GM19240 (cell line): ENCODE measurements at regions not wholly inside any gene's neighbourhood (a gene's known extent, or its start where the extent isn't known, plus 50 kb on each side); places are given as distances from the start of the nearest gene placed in this dataset.
"Not testable (repeated sequence)": the region's sequence is repeated elsewhere in the genome, so short reads cannot be mapped to it uniquely, and the experiment has no call there.

Experiments
- DNase-seq: peaks from one replicate; pipeline ENCODE4 v3.0.0; 2011; ENCODE audit warnings: low spot score; ENCODE audit not compliant: insufficient read length

DNA sequence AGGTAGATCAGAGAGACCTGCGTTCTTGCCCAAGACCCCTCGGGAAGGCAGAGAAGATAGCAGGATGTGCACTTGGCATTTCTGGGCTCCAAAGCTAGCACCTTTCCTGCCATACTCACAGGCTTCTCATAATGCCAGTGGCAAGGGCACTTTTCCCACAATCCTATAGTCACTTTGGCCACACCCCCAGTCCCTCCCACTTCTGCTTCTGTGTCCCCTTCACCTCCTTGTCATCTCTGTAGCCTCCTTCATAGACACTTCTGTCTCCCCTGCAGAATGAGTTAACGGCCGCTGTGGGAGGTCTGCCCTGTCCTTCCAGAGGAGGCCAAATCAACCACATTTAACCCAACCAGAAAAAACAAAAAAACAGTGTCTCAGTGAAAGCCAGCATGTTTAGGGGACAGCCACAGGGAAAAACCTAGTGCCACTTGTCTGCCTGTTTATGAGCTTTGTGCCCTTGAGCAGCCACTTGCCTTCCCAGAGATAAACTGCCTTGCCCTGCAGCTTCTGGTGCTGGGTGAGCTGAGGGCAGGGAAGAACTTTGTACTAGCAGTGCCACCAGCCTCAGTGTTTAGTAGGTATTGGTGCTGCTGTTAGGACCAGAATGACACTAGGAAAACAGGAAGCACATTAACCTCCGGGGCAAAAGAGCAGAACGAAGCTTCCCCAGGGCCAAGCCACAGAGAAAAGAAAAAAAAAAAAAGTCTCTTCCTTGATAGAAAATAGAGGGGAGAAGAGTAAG is 193.0 kb upstream of the PWP1 start:
- DNase-seq: no peak

DNA sequence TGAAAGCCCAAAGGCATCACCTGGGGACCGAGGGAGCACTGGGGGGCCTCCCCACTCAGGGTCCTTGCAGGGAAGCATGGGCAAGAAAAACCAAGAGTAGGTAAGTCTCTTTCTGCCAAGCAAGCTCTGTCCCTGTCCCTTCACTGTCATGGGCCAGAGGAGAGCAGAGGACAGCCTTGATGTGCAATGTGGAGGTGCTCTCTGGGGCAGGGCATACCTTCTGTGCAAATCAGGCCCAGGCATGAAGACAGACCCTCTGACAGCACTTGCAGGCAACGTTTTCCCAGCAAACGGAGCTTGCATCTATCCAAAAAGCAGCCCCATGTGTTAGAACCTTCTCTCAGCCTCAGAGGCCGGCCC is 192.5 kb upstream of the PWP1 start:
- DNase-seq: no peak

DNA sequence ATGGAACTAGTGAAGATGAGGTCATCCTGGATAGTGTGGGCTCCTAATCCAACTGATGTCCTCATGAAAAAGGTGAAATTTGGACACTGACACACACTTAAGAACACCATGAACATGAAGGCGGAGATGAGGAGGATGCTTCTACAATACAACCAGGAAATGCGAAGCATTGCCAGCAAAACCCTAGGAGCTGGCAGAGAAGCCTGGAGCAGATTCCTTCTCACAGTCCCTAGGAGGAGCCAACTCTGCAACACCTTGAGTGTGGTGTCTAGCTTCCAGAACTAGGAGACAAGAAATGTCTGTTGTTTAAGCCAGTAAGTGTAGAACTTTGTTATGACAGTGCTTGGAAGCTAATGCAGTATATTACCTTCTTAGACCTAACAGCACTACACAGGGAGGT is 191.9 kb upstream of the PWP1 start:
- no peak for DNase-seq

DNA sequence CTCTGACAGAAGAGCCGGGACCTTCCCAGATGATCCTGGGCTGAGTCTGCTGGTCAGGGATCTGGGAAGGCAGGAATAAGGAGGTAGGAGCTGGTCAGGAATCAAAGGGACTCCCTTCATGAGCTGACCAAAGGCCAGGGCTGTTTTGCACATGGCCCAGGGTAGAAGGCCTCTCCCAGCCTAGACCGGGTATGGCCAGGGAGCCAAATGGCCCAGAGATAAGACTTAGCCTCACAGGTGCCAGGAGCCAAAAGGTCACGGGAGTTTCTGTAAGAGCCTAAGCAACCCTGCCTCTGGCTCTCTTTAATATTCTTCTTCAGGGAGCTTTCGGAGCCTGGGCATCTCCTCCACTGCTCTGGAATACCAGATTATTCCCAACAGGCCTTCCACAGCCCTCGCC is 191.3 kb upstream of the PWP1 start:
- DNase-seq: no peak

DNA sequence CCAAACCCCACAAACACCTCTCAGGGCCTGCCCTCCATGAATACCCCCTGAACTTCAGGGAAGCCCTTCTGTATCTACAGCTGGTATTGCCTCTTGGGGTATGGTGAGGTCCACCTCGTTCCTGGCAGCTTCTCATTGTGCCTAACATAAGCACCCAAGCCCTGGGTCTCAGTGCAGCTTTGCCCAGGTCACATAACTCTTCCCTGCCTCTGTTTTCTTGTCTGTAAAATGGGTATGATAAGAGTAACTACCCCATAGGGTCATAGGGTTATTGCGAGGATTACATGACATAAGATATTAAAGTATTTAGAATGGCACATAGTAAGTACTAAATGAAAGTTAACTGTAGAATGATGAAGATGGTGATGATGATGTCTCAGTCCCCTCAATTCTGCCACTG is 190.0 kb upstream of the PWP1 start:
- DNase-seq: no peak

DNA sequence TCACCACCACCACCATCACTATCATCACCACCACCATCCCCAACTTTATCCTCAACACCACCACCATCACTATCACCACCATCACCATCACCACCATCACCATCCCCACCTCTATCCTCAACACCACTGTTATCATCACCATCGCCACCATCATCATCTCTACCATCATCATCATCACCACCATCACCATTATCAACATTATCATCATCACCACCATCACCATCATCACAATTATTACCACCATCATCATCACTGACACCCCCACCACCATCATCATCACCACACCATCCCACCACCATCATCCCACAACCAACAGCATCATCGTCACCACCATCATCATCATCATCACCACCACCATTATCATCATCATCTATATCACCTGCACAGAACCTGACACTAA is 188.4 kb upstream of the PWP1 start:
- no peak for DNase-seq

DNA sequence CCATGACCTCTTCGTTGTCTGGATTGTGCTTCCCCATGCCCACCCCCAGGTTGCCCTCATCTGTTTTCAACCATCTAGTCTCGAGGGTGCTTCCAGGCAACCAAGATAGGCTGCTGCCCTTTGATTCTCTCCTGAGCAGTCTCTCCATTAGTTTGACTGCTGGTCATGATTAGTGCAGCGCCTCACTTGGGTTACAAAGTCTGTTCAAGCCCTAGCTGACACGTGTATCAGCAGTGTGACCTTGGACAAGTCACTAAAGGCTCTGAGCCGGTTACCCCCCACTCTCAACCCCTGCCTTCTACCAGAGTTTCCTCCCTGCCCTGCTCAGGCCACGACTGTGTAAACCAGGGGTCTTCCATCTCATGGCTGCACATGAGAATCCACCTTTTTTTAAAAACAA is 185.3 kb upstream of the PWP1 start:
- DNase-seq: no peak

DNA sequence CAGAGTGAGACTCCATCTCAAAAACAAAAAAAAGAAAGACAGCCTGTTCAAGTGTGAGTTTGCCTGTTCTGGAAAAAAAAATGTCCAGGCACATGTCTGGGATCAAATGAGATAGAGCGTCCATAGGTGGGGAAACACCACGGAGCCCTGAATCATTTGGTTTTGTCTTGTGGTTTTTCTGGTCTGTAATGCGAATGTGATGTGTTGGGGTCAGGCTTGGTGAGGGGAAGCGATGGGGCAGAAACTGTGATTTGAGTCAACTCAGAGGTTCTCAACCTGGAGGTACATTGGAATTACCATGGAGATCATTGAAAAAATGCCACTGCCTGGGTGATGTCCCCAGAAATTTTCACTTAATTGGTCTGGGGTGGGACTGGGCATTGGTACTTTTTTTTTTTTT is 183.9 kb upstream of the PWP1 start:
- DNase-seq: no peak

DNA sequence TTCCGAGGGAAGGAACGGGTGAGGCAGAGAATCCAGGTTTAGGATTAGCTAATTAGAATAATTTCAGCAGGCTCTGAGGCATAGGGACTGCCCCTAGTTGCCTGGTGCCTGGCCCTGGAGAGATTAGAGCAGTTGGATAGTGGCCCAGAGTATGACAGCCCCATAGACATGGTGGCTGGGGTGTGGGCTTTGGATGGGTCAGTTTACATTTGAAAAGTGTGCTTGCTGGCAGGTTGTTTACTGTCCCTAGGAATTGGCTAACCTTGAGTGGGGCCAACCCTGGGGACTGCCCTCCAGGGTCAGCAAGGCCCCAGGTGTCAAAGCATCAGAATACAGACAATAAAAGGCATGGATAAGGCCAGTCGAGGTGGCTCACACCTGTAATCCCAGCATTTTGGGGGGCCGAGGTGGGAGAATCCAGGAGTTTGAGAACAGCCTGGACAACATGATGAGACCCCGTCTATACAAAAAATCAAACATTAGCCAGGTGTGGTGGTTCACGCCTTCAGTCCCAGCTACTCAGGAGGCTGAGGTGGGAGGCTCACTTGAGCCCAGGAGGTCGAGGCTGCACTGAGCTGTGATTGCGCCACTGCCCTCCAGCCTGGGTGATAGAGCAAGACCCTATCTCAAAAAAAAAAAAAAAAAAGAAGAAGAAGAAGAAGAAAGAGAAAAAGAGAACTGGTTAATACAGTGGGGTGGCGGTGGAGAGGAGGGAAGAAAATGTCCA is 182.3 kb upstream of the PWP1 start:
- no peak for DNase-seq

DNA sequence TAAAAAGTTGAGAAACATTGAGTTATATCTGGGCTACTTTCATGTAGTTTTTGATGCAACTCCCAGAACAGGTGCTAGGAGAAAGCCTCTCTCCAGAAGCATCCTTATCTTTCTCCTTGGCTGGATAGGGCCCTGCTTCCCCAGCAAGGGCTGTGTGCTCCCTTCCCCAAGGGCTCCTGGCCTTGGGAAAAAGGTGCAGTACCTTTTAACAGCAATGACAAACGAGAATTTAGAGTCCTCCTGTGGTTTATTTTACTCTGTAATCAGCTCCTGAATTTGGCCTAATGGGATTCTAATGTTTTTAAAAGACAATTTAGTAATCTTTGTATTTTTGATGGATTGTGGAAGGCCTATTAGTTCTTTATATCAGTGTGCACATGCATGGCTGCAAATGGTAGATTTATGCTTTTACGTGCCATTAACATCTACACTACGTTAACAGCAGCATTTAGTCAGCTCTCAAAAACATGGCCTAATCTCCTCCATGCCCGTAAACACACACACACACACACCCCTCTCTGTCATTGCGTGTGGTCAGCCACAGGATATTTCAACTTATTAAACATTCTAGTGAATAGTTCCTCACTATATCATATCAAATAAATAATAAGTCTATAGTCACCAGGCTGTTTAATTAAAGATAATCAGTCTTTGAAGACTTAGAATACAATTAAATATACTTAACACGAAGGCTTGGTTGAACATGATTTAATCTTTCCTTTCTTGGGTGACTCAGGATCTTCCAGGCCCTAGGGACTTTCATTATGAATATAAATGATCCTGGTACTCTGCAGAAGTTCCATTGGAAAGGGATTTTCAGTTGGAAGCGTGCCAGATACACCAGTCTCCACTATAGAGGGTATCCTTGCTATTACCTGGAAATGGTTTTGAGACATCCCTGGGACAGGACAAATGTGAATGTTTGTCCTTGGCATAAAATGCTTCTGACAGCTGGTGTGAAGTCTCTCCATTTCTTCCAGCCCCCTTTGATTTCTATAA is 181.4 kb upstream of the PWP1 start:
- no peak for DNase-seq

DNA sequence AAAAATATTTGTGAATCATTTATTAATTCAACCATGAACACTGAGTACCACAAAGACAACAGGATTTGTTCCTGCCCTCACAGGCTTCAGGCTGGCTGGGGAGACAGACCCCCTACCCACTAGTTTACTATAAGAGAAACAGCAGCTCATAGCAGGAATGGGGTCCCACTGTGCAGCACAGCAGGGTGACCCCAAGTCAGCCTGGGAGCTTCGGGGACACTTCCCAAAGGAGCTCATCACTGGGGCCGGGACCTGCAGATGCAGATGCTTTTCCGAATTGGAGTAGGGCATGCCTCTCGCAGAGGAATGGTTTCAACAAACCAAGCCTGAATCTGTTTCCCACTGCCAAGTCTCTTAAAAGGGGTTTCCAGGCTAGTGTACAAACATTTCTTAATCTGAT is 176.2 kb upstream of the PWP1 start:
- no peak for DNase-seq

DNA sequence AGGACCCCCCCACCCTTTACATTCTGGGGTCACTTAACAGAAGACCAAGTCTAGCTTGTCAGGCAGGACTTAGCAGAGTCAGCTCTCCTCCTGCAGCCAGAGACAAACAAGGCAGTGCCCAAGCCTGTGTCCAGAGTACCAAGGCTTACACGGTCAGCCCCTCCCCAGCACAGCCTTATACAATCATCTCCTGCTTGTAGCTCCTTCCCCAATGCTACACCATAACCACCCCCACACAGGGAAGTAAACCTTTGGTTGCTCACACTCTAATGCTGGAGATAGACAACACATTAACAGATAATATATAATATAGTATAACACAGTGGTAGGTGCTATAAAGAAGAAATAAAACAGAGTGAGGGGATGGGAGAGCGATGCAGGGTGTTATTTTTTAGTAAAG is 175.4 kb upstream of the PWP1 start:
- DNase-seq: no peak

DNA sequence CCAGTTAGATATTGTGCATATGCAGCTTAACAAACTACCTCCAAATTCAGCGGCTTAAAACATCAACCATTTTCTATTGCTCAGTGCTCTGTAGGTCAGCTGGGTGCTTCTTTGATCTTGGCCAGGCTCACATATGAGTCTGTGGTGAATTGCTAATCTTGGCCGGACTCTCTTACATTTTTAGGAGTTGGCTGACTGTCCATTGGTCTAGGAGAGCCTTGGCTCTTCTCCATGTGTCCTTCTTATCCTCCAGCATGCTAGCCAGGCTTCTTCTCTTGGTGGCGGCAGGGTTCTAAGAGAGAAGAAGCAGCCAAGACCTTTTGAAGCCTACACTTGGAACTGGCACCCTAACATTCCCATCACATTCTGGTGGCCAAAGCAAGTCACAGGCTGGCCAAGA is 174.3 kb upstream of the PWP1 start:
- DNase-seq: no peak

DNA sequence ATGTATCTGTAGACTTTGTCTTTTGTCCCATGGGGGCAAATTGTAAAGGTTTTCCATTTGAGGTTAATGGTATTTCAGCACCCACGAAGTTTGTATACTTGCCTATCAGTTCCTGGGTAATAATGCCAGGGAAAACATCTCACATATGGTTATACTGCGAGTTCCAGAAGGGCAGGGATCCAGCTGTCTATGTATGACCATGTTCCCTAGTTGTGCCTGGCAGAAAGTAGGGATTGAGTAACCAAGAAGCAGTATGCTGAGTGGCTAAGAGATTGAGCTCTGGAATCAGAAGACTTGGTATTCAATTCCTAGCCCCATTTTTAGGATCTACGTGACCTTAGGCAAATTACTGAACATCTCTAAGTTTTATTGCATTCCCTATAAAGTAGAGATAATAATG is 173.2 kb upstream of the PWP1 start:
- DNase-seq: no peak

DNA sequence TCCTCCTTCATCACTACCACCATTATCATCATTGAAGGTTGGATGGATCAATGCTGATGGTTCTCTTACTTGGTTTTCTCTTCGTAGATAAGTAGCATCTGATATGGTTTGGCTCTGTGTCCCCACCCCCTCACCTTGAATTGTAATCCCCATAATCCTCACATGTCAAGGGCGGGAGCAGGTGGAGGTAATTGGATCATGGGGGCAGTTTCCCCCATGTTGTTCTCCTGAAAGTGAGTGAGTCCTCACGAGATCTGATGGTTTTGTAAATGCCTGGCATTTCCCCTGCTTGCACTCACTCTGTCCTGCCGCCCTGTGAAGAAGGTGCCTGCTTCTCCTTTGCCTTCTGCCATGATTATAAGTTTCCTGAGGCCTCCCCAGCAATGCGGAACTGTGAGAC is 172.4 kb upstream of the PWP1 start:
- no peak for DNase-seq

DNA sequence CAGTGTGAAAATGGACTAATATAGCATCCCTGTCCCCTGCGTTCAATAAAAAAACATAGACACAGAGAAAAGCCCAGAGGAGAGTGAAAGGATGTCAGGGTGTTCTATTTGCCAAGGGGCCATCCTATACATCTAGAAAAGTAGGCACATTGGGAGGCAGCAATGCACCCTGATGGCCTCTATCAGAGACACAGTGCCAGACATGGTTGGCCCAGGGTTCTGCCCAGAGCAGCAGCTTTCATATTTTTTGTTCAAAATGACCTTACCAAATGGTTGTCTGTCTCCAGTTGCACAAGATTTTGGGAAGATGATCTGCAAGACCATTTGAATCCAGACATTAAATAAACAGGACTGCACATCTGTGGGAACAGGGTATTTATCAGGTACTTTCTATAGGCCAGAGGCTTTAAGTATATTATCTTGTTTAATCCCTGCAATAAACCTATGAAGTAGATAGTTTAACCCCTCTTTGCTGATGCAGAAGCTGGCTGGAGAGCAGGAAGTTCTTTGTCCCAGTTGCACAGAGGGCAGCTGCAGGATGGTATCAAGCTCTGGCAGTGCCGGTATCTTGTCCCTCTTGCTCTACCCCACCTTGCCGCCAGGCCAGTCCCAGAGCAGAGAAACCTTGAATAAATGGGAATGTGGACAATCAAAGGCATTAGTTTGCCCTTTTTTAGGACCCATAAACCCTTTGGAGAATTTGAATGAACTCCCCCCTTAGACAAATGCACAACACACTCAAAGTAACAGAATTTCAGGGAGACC is 171.8 kb upstream of the PWP1 start:
- no peak for DNase-seq

DNA sequence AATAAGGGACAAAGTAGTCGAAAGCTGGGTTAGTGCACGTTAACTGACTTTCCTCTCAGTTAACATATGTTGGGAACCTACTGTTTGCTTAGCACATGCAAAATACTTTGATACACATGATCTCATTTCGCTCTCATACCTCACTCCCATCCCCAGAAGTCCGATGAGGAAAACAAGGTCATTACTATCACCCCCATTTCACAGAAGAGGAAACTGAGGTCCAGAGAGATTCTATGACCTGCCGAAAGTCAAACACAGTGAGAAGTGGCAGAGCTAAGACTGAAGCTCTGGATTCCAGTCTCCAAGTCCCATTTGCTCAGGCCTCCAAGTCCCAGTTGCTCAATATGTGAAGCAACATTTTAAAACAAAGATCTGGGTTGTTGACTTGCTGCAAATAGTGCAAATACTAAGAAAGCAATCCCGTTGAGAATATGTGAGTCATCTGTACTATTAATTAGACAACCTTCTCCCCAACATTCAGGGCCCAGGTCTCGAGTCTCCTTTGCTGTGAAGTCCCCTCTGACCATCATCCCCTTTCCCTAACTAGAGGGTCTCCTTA is 170.6 kb upstream of the PWP1 start:
- DNase-seq: no peak

DNA sequence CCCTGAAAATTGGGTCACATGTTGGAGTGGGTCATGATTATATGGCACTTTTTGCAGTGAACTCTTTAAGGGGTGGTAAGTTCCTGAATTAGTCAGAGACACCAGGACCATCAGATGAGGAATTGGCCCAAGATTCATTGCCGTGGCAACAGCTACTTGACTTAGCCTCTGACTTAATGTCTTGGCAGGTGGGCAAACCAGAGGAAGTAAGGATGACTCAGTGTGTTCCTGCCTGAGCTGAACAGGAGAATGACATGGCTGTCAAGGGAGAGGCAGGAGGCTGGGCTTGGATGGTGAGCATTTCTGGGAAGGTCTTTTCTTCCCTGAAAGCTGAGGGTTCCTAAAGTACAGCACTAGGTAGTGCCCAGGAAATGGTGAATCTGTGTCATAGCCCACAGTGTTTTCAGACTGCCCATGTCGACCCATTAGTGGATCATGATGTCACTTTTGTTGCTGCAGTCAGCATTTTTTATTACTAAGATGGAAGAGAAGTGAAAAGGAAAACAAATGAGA is 170.1 kb upstream of the PWP1 start:
- no peak for DNase-seq

DNA sequence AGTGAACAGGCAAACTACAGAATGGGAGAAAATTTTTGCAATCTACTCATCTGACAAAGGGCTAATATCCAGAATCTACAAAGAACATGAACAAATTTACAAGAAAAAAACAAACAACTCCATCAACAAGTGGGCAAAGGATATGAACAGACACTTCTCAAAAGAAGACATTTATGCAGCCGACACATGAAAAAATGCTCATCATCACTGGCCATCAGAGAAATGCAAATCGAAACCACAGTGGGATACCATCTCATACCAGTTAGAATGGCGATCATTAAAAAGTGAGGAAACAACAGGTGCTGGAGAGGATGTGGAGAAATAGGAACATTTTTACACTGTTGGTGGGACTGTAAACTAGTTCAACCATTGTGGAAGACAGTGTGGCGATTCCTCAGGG is 167.8 kb upstream of the PWP1 start:
- DNase-seq: not testable (repeated sequence)

DNA sequence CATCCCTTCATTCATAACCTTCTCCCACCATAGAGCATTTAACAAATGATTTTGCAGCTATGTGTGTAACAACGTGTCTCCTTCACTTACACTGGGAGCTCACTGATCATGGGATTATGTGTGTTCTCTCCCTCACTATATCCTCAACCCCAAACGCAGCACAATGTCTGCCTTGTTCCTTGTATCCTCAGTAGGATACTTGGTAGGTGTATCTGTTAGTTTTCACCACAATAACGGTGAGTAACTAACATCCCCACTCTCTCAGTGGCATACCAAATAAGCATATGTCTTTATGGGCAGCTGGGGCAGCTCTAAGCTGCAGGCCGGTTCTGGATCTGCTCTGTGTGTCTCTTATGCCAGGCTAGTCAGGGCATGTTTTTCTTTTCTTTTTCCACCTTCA is 166.7 kb upstream of the PWP1 start:
- DNase-seq: no peak
